Heart right ventricle (tissue), 16 donors: ENCODE measurements at regions not wholly inside any gene's neighbourhood (a gene's known extent, or its start where the extent isn't known, plus 50 kb on each side); places are given as distances from the start of the nearest gene placed in this dataset.
"Not testable (repeated sequence)": the region's sequence is repeated elsewhere in the genome, so short reads cannot be mapped to it uniquely, and the experiment has no call there.

ENCODE experiments used
- ATAC-seq, 8 donors: fragments of 200-7000 bp; cut with Tn5 transposase; one replicate each; pipeline ENCODE4 v1.9.1; 2020; ENCODE audit warnings: mild to moderate bottlenecking in 8 of 8, moderate library complexity in 8 of 8, moderate number of reproducible peaks in 1 of 8
- DNase-seq, 2 donors: peaks; one replicate each; pipeline ENCODE4 v3.0.0-alpha.2; 2020
- H3K27ac ChIP-seq, 10 donors: fragments of 200-600 bp; sonication (generic) in 2 of 10; one replicate each; pipeline versions ENCODE4 v1.5.0 to v1.8.0; 2020 to 2022; ENCODE audit warnings: mild to moderate bottlenecking in 3 of 10
- H3K27me3 ChIP-seq, 7 donors: fragments of 200-600 bp; one replicate each; pipeline ENCODE4 v1.8.0; 2021 to 2022; ENCODE audit warnings: mild to moderate bottlenecking in 2 of 7
- H3K36me3 ChIP-seq, 9 donors: fragments of 200-600 bp; sonication (generic) in 1 of 9; one replicate each; pipeline versions ENCODE4 v1.5.0 to v1.8.0; 2020 to 2022; ENCODE audit warnings: mild to moderate bottlenecking in 2 of 9
- H3K4me1 ChIP-seq, 9 donors: fragments of 200-600 bp; sonication (generic) in 1 of 9; one replicate each; pipeline versions ENCODE4 v1.5.0 to v1.8.0; 2020 to 2022; ENCODE audit warnings: mild to moderate bottlenecking in 4 of 9
- H3K4me3 ChIP-seq, 10 donors: fragments of 200-600 bp; sonication (generic) in 2 of 10; one replicate each; pipeline versions ENCODE4 v1.5.0 to v1.8.0; 2020 to 2022; ENCODE audit warnings: mild to moderate bottlenecking in 7 of 10, moderate library complexity in 2 of 10
- H3K9me3 ChIP-seq, 11 donors: fragments of 200-600 bp in 10 of 11; sonication (generic) in 2 of 11; one replicate each; pipeline versions ENCODE4 v1.5.0 to v1.8.0; 2013 to 2022; ENCODE audit warnings: mild to moderate bottlenecking in 2 of 11, control low read depth in 1 of 11, moderate library complexity in 1 of 11
- WGBS, 2 donors: extraction: QIAGEN DNeasy Blood & Tissue Kit; methylation state at CpG; one replicate each; pipeline ENCODE4 v1.1.7; 2013; ENCODE audit warnings: inconsistent platforms in 1 of 2; 5-methylcytosine and 5-hydroxymethylcytosine counted together
- intact Hi-C, 10 donors: fragments of 100-400 bp; cut with DNase I; formaldehyde crosslinking; loops; one replicate each; pipeline versions ENCODE4 v1.11.1 to v1.14.2; 2022
- TF ChIP-seq, protein P1 (sequence below), 9 donors: fragments of 200-600 bp; sonication (generic) in 2 of 9; IDR thresholded peaks; one replicate each; pipeline versions ENCODE4 v1.5.0 to v1.8.0; 2021 to 2022; ENCODE audit warnings: antibody characterized with exemption in 9 of 9, mild to moderate bottlenecking in 5 of 9, moderate library complexity in 1 of 9
- donor health status: Arrhythmogenic right ventricular cardiomyopathy.
- donor health status: ischemic (EF 13 %, LVEDD 7.1; RV severe dilation, severe dysfunction).
- donor health status: healthy with polysubstance abuse.
- donor health status: DM: no; HTN: yes; CAD: no.
- donor health status: DM: no; HTN: no; CAD: no.
- donor health status: ischemic (EF 25% LVEDD 6.9; RV normal size, moderate dysfunction).
- donor health status: ischemic (EF 25% LVEDD 5.7; RV mildly dilated, moderate dysfunction).
- donor health status: healthy.
- donor health status: DM: yes; HTN: yes; CAD: no.
- donor health status: Ischemic cardiomyopathy.
- donor health status: ischemic (EF 35%, LVEDD 5.7; RV mildly dilated, moderate dysfunction).
- donor health status: nonischemic (EF 11% LVEDD 7.7; RV severe dilation, severe dysfunction).
- donor health status: DM: yes; HTN: yes; CAD: no.
- donor health status: PGD.
- donor health status: ischemic (EF 29% LVEDD 5.4; RV normal size, mild dysfunction).
- donor health status: nonischemic (EF 23%, LVEDD 6.1; RV moderate dilation, normal function).

DNA sequence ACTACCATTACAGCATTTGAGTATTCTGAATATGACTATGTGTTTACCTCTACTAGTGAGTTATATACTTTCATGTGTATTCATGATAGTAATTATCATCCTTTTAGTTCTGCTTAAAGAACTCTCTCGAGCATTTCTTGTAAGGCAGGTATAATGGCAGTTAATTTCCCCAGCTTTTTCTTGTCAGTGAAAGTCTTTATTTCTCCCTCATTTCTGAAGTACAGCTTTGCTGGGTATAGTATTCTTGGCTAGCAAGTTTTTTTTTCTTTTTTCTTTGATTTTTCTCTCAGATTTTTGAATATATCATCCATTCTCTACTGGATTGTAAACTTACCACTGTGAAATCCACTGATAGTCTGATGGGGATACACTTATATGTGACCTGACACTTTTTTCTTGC, 165.9 kb upstream of the ARHGAP5 start:
- Histone ChIP-seq H3K27me3 (no peaks in the 10 kb centered on the region), H3K4me1 (peaks cover 0 to 10% (median 0%) of the 10 kb centered on the region in 9 donors), H3K27ac (no peak overlapping the region), H3K4me3 (no peak overlapping the region), H3K36me3 (no peaks in the 10 kb centered on the region), H3K9me3 (peaks cover 0 to 30% (median 18%) of the 10 kb centered on the region in 11 donors)
- intact Hi-C loops = no loop called here
- ATAC-seq (no peak), DNase-seq (no peak)
- TF ChIP-seq, protein P1, sequence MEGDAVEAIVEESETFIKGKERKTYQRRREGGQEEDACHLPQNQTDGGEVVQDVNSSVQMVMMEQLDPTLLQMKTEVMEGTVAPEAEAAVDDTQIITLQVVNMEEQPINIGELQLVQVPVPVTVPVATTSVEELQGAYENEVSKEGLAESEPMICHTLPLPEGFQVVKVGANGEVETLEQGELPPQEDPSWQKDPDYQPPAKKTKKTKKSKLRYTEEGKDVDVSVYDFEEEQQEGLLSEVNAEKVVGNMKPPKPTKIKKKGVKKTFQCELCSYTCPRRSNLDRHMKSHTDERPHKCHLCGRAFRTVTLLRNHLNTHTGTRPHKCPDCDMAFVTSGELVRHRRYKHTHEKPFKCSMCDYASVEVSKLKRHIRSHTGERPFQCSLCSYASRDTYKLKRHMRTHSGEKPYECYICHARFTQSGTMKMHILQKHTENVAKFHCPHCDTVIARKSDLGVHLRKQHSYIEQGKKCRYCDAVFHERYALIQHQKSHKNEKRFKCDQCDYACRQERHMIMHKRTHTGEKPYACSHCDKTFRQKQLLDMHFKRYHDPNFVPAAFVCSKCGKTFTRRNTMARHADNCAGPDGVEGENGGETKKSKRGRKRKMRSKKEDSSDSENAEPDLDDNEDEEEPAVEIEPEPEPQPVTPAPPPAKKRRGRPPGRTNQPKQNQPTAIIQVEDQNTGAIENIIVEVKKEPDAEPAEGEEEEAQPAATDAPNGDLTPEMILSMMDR (IDR thresholded peaks at IDR 0.05) = no peak
- 91 to 97% methylated on average over 1 of the region's 1 CpG for WGBS, 2 donors

DNA sequence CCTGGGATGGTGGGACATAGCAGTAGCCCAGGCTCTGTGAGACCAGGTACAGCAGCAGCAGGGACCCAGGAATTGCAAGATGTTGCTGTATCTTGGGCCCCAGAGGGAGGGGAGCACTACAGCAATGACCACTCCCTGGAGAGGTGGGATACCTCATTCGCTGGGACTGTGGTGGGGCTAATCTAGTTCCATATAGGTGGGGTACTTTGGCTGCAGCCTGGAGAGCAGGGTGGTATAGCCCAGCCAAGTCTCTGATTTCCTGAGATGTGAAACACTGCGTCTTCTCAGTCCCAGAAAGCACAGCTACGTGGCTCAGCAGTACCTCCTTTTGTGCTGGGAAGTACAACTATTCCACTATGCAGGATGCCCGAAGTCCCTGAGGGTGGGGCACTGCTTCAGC, 163.7 kb upstream of the ARHGAP5 start:
- intact Hi-C loops = no loop called here
- TF ChIP-seq, protein P1 (IDR thresholded peaks at IDR 0.05) = no peak
- ATAC-seq = no peak

GRCh38 chr14:31918289-31918688, 158.8 kb upstream of the ARHGAP5 start:
- H3K4me1 ChIP-seq, H3K27me3 ChIP-seq, ATAC-seq, intact Hi-C loops, H3K9me3 ChIP-seq, H3K4me3 ChIP-seq, H3K27ac ChIP-seq, DNase-seq, H3K36me3 ChIP-seq: not testable (repeated sequence)
- 96 to 98% methylated on average over 4 of the region's 7 CpGs for WGBS, 2 donors

More for the DNA sequence above, 163.7 kb upstream of the ARHGAP5 start:
- no peak overlapping the region for H3K4me3 ChIP-seq
- H3K27me3 ChIP-seq = no peaks in the 10 kb centered on the region
- peaks cover 0 to 30% (median 18%) of the 10 kb centered on the region in 11 donors for H3K9me3 ChIP-seq
- no peaks in the 10 kb centered on the region for H3K4me1 ChIP-seq
- no peak overlapping the region for H3K27ac ChIP-seq
- 91 to 96% methylated on average over 4 of the region's 4 CpGs for WGBS, 2 donors
- H3K36me3 ChIP-seq = no peaks in the 10 kb centered on the region
- DNase-seq = no peak

- peak in 1 of 8 donors; percentile 50 for ATAC-seq
- WGBS, 2 donors = 63 to 74% methylated on average over 1 of the region's 1 CpG
Observed at GRCh38 chr14:31920001-31920400, 157.1 kb upstream of the ARHGAP5 start.

More at GRCh38 chr14:31920001-31920400, 157.1 kb upstream of the ARHGAP5 start:
- no peak for DNase-seq
- TF ChIP-seq, protein P1 (IDR thresholded peaks at IDR 0.05) = no peak
- Histone ChIP-seq H3K36me3 (no peaks in the 10 kb centered on the region), H3K27ac (no peak overlapping the region), H3K27me3 (no peaks in the 10 kb centered on the region), H3K9me3 (peaks cover 0 to 3% (median 0%) of the 10 kb centered on the region in 11 donors), H3K4me3 (no peak overlapping the region), H3K4me1 (peaks cover 0 to 5% (median 0%) of the 10 kb centered on the region in 9 donors)
- intact Hi-C loops = loop anchor here in 1 of 10 donors (10.0 kb wide), 1 partner anchor 555 kb away; no protein-coding TSS in a partner anchor
